Epithelial cell of proximal tubule (primary cell): ENCODE measurements at regions not wholly inside any gene's neighbourhood (a gene's known extent, or its start where the extent isn't known, plus 50 kb on each side); places are given as distances from the start of the nearest gene placed in this dataset.

Experiments used
- DNase-seq: peaks from one replicate; pipeline ENCODE4 v3.0.0-alpha.2; 2011; ENCODE audit warnings: low read depth
- H3K4me3 ChIP-seq: 2 replicates; pipeline ENCODE4 v1.5.1; 2011; ENCODE audit warnings: low read depth, mild to moderate bottlenecking, low read length
- TF ChIP-seq, protein P1 (sequence below): conservative IDR thresholded peaks from 2 replicates; pipeline ENCODE4 v1.5.1; 2012; ENCODE audit warnings: low read depth, mild to moderate bottlenecking, low read length

DNA sequence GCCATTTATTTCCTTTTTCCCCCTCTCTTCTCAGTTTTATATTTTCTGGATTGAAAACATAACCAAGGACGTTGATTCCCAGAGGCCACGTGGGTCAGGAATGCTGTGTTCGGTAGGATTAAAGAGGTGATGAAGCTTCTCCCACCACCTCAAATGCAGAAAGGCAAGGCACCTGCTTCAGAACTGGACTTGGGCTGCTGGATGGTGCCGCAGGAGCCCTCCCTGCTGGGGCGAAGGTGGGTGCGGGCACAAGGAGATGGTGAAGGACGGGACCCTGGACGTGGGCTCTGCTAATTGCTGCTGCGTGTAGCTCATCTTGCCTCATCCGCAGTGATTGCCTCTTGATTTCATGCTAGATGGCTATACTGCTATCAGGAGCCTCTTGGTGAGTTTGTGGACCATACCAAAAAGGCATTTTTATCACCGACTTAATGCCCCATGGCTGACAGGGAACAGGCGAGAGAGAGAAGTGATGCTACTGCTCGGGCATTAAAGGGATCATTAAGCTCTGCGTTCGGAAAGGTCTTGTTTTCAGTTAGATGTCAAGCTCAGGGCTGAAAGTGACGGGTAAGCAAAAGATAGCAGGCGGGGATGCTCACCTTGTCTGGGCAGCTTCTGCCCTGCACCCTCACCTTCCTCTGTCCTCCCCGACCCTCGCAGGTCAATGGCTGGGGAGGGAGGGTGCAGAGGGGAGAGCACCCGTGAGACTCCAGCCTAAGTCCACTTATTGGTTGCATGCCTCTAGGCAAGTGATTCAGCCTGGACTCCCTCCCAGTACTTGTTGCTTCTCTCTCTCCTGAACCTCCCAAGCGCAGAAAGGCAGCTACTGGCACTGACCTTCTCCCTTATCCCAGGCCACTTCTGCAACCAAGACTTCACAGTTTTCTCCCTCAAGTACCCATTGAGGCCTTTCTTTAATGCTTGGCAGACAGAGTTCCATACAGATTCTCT is 71.6 kb upstream of the FSTL4 start:
- TF ChIP-seq, protein P1, sequence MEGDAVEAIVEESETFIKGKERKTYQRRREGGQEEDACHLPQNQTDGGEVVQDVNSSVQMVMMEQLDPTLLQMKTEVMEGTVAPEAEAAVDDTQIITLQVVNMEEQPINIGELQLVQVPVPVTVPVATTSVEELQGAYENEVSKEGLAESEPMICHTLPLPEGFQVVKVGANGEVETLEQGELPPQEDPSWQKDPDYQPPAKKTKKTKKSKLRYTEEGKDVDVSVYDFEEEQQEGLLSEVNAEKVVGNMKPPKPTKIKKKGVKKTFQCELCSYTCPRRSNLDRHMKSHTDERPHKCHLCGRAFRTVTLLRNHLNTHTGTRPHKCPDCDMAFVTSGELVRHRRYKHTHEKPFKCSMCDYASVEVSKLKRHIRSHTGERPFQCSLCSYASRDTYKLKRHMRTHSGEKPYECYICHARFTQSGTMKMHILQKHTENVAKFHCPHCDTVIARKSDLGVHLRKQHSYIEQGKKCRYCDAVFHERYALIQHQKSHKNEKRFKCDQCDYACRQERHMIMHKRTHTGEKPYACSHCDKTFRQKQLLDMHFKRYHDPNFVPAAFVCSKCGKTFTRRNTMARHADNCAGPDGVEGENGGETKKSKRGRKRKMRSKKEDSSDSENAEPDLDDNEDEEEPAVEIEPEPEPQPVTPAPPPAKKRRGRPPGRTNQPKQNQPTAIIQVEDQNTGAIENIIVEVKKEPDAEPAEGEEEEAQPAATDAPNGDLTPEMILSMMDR = no peak
- no peak for DNase-seq
- H3K4me3 ChIP-seq = no peak overlapping the region

DNA sequence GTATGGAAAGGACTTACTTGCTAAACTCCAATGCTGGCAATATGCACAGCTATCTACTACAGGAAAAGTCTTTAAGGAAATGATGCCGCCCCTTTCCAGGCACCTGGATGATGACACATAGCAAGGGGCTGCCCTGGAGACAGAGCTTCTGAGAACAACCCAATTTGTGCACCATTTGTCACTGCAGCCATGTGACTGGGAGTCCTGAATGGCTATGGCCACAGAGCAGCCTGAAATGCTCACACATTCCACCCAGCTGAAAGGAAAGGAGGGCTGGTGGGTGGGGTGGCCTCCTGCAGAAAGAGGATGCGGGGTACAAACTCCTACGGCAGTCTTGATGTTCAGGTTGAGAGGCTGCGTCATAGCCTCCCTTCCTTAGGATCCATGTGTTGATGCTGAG is 70.1 kb upstream of the FSTL4 start:
- no peak for DNase-seq

DNA sequence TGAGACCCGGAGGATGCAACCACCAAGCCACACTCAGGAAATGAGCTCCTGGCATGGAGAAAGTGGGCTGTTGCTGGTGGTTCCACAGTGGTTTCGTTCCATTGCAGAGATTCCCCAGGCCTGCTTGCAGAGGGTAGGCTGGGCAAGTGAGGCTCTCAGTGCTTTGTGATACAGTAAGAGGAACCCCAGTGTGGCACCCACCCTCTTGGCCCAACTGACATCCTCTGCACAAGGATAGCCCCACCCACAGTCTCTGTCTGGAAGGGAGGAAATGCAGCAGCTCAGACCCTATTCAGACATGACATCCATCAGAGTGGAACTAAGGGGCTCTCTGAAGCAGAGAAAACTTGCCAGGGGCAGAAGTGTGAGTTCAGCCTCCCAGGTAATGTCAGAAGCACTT is 69.6 kb upstream of the FSTL4 start:
- TF ChIP-seq, protein P1 = no peak
- no peak overlapping the region for H3K4me3 ChIP-seq
- no peak for DNase-seq

More for the DNA sequence above, 70.1 kb upstream of the FSTL4 start:
- TF ChIP-seq, protein P1 = no peak
- H3K4me3 ChIP-seq = no peak overlapping the region

DNA sequence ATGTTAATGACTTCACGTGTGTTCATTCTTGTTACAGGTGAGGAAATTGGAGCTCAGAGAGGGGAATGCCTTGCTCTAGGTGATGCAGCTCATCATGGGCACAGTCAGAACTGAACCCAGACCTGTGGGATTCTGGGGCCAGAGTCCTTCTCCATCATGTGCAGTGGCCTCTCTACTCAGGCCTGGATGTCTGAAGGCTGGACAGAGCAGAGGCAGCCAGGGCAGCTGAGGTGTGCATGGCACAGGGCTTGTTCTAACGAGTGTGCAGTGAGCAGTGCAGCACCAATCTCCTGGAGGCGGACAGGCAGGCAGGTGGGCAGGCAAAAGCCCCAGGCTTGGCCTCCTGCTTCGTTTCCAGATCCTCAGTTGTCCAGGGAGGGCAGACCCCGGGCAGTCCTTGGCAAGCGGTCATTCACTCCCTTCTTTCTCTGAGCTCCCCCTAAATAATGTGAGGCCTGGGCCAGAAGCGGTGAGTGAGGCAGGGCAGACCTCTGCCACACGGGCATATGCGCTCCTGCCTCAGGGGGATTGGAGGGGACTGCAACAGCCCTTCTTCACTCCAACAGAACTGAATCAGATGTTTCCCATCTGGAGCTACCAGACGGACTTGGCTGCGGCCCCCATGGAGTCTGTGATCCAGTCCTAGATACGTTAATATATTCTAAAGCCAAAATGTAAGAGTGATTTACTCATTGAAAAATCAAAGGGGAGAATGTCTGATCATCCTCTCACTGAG is 68.7 kb upstream of the FSTL4 start:
- H3K4me3 ChIP-seq = no peak overlapping the region
- TF ChIP-seq, protein P1 = no peak
- no peak for DNase-seq

DNA sequence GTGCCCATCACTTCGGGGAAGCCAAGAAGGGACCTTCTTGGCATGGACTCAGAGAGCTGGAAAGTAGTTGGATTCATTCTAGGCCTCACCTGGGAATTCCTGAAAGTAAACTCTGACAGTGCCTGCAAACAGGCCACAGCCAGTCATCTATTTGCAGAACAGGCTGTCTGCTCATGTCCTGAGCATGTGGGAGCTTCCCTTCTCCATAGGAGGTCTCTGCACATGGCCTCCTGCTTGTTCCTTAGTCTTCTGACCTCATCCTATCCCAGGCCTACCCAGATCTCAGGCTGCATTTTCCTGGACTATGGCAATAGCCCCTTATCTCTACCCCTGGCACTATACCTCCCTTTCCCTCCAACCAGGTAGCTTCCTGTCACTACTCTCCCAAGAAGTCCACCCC is 67.2 kb upstream of the FSTL4 start:
- no peak overlapping the region for H3K4me3 ChIP-seq
- no peak for DNase-seq
- TF ChIP-seq, protein P1 = no peak

DNA sequence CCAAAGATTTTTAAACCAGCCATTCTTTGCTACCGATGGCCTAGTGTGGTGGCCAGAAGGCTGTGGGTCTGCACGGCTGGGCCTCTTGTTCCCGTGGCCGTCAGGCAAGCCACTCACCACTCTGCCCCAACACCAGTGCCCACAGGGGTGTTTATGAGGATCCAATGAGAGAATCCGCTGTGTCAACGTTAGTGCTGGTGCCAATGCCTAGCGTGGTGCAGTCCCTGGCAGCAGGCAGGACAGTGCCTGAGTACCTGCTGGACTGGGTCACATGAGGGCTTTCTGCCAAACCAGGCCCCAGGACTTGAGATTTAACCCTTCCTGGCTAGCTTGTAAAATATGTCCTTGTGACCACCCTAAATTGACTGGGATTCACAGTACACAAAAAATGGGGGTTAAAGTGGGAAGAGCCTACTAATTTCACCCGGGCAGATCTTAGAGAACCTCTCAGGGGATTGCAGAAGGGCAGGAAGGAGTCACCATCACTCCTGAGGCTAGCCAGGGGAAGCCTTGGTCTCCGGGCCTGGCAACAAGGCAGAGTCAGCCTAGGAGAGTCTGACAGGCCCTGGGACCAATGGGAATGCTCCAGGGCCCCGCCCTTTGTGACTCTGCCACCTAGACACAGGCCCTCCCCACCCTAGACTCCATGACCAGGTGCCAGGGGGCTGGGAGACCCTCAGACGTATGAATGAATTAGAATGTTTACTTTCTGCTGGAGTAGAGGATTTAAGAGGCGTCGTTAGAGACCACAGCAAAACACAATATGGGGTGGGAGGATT is 63.2 kb upstream of the FSTL4 start:
- TF ChIP-seq, protein P1 = no peak
- H3K4me3 ChIP-seq = no peak overlapping the region
- DNase-seq = no peak
